ENCODE measurements at regions not wholly inside any gene's neighbourhood (a gene's known extent, or its start where the extent isn't known, plus 50 kb on each side); places are given as distances from the start of the nearest gene placed in this dataset.

GRCh38 chr4:178809921-178810320 is 1367.7 kb upstream of the AGA start:
- no peaks in the 10 kb centered on the region for H3K36me3 ChIP-seq (ENCODE audit: control insufficient read depth in 2 of 2, insufficient read depth in 2 of 2, low read length in 1 of 2)
- H3K79me2 ChIP-seq (ENCODE audit: control insufficient read depth, insufficient read depth, low read length): no peaks in the 10 kb centered on the region
- intact Hi-C loops (cut with micrococcal nuclease; ENCODE audit: unreplicated experiment): no loop called here
- 78% methylated on average over 2 of the region's 2 CpGs for WGBS (ENCODE audit: insufficient coverage, insufficient replicate concordance, low lambda C conversion rate, missing lambda C conversion rate)
- H3K9ac ChIP-seq (ENCODE audit: control insufficient read depth, insufficient read depth, low read length): no peak overlapping the region
- H3K9me3 ChIP-seq (replicated peaks; ENCODE audit: control insufficient read depth, insufficient read depth, low read length): no peaks in the 10 kb centered on the region
- no TSS peak for BruUV-seq (replicated peaks)
- RAD21 ChIA-PET (ENCODE audit: unreplicated experiment): no interaction called here
- POLR2A ChIA-PET: no interaction called here
- no peak for DNase-seq (ENCODE audit: low read depth, low spot score)
- no peak for TF ChIP-seq ATF2 (IDR thresholded peaks at IDR 0.05; ENCODE audit: low read length)
- no peak for TF ChIP-seq SUPT20H (IDR thresholded peaks at IDR 0.05; ENCODE audit: borderline replicate concordance, control insufficient read depth, low read depth, low read length)
- TF ChIP-seq TBL1XR1 (IDR thresholded peaks at IDR 0.05; ENCODE audit: low read depth, low read length): no peak
- no peak for TF ChIP-seq RAD51 (IDR thresholded peaks at IDR 0.05)
- no peak for TF ChIP-seq HDAC2 (IDR thresholded peaks at IDR 0.05)
- TF ChIP-seq YBX1 (IDR thresholded peaks at IDR 0.05): no peak
- in situ Hi-C loops (cut with MboI): no loop called here
- no peak overlapping the region for H3K4me2 ChIP-seq (ENCODE audit: control insufficient read depth, insufficient read depth)
- SMC1A ChIA-PET (ENCODE audit: uncharacterized antibody, unreplicated experiment): no interaction called here
- H3K27ac ChIP-seq (ENCODE audit: control insufficient read depth, insufficient read depth): no peak overlapping the region
- H3K4me3 ChIP-seq: no peak overlapping the region
- CTCF ChIA-PET: no interaction called here
- no peak for FAIRE-seq
- no peaks in the 10 kb centered on the region for H3K27me3 ChIP-seq (replicated peaks in 1 of 2; ENCODE audit: control insufficient read depth in 2 of 2, insufficient read depth in 2 of 2, low read length in 1 of 2)
- no peaks in the 10 kb centered on the region for H3K4me1 ChIP-seq (ENCODE audit: control insufficient read depth, insufficient read depth, low read length)
- no peaks in the 10 kb centered on the region for H4K20me1 ChIP-seq (ENCODE audit: control insufficient read depth, insufficient read depth)
- no peak for ATAC-seq
- H2AFZ ChIP-seq (ENCODE audit: control insufficient read depth, low read depth, low read length): no peak overlapping the region

GRCh38 chr4:178811356-178811755 is 1369.1 kb upstream of the AGA start:
- RAD21 ChIA-PET (ENCODE audit: unreplicated experiment): no interaction called here
- intact Hi-C loops (cut with micrococcal nuclease; ENCODE audit: unreplicated experiment): no loop called here
- Histone ChIP-seq H3K27ac (ENCODE audit: control insufficient read depth, insufficient read depth) (no peak overlapping the region), H4K20me1 (ENCODE audit: control insufficient read depth, insufficient read depth) (no peaks in the 10 kb centered on the region), H3K27me3 (replicated peaks in 1 of 2; ENCODE audit: control insufficient read depth in 2 of 2, insufficient read depth in 2 of 2, low read length in 1 of 2) (no peaks in the 10 kb centered on the region), H3K4me3 (no peak overlapping the region), H3K36me3 (ENCODE audit: control insufficient read depth in 2 of 2, insufficient read depth in 2 of 2, low read length in 1 of 2) (no peaks in the 10 kb centered on the region), H2AFZ (ENCODE audit: control insufficient read depth, low read depth, low read length) (no peak overlapping the region), H3K9ac (ENCODE audit: control insufficient read depth, insufficient read depth, low read length) (no peak overlapping the region), H3K79me2 (ENCODE audit: control insufficient read depth, insufficient read depth, low read length) (no peaks in the 10 kb centered on the region), H3K4me2 (ENCODE audit: control insufficient read depth, insufficient read depth) (no peak overlapping the region), H3K4me1 (ENCODE audit: control insufficient read depth, insufficient read depth, low read length) (no peaks in the 10 kb centered on the region), H3K9me3 (replicated peaks; ENCODE audit: control insufficient read depth, insufficient read depth, low read length) (no peaks in the 10 kb centered on the region)
- WGBS (ENCODE audit: insufficient coverage, insufficient replicate concordance, low lambda C conversion rate, missing lambda C conversion rate): 50% methylated on average over 2 of the region's 2 CpGs
- FAIRE-seq: no peak
- SMC1A ChIA-PET (ENCODE audit: uncharacterized antibody, unreplicated experiment): no interaction called here
- CTCF ChIA-PET: no interaction called here
- no TSS peak for BruUV-seq (replicated peaks)
- POLR2A ChIA-PET: no interaction called here
- no peak for DNase-seq (ENCODE audit: low read depth, low spot score)
- no peak for ATAC-seq
- in situ Hi-C loops (cut with MboI): no loop called here
- no peak for TF ChIP-seq CBX5 (IDR thresholded peaks at IDR 0.05; ENCODE audit: low read depth)
- no peak for TF ChIP-seq IRF5 (IDR thresholded peaks at IDR 0.05; ENCODE audit: borderline replicate concordance)
- TF ChIP-seq PAX8 (IDR thresholded peaks at IDR 0.05): no peak
- TF ChIP-seq EGR1 (IDR thresholded peaks at IDR 0.05; ENCODE audit: borderline replicate concordance in 1 of 2, low read depth in 2 of 2, low read length in 2 of 2): no peak
- no peak for TF ChIP-seq MTA3 (IDR thresholded peaks at IDR 0.05; ENCODE audit: borderline replicate concordance, low read length)
- TF ChIP-seq CBFB (IDR thresholded peaks at IDR 0.05; ENCODE audit: low read depth): no peak
- no peak for TF ChIP-seq E2F4 (IDR thresholded peaks at IDR 0.05; ENCODE audit: low read depth, low read length)
- no peak for TF ChIP-seq POU2F2 (IDR thresholded peaks at IDR 0.05; ENCODE audit: borderline replicate concordance, low read depth, low read length)
- TF ChIP-seq POLR2A (IDR thresholded peaks at IDR 0.05; ENCODE audit: low read depth, low read length): no peak
- no peak for TF ChIP-seq RAD51 (IDR thresholded peaks at IDR 0.05)
- no peak for TF ChIP-seq WRNIP1 (IDR thresholded peaks at IDR 0.05; ENCODE audit: borderline replicate concordance, low read depth, low read length)

Data from GM12878 (cell line).